Subcutaneous abdominal adipose tissue (tissue), 5 donors: ENCODE measurements at regions not wholly inside any gene's neighbourhood (a gene's known extent, or its start where the extent isn't known, plus 50 kb on each side); places are given as distances from the start of the nearest gene placed in this dataset.
"Not testable (repeated sequence)": the region's sequence is repeated elsewhere in the genome, so short reads cannot be mapped to it uniquely, and the experiment has no call there.

Experiments used
- H3K27ac ChIP-seq: one replicate; pipeline ENCODE4 v1.7.0; 2013; ENCODE audit warnings: low read depth, mild to moderate bottlenecking, inconsistent platforms, low read length, moderate library complexity
- H3K27me3 ChIP-seq, 5 donors: one replicate each; pipeline ENCODE4 v1.7.0; 2013; ENCODE audit warnings: low read length in 5 of 5, inconsistent platforms in 1 of 5; ENCODE audit not compliant: control insufficient read depth in 5 of 5, insufficient read depth in 4 of 5
- H3K36me3 ChIP-seq, 5 donors: one replicate each; pipeline ENCODE4 v1.7.0; 2013; ENCODE audit warnings: low read length in 5 of 5; ENCODE audit not compliant: control insufficient read depth in 5 of 5, insufficient read depth in 5 of 5
- H3K4me1 ChIP-seq, 5 donors: one replicate each; pipeline ENCODE4 v1.7.0; 2013; ENCODE audit warnings: low read length in 5 of 5, mild to moderate bottlenecking in 3 of 5, moderate library complexity in 1 of 5; ENCODE audit not compliant: control insufficient read depth in 5 of 5, insufficient read depth in 5 of 5
- H3K4me3 ChIP-seq, 5 donors: one replicate each; pipeline ENCODE4 v1.7.0; 2013; ENCODE audit warnings: low read length in 5 of 5, low read depth in 1 of 5
- H3K9ac ChIP-seq, 5 donors: one replicate each; pipeline ENCODE4 v1.7.0; 2013; ENCODE audit warnings: low read length in 5 of 5, mild to moderate bottlenecking in 4 of 5, moderate library complexity in 3 of 5
- H3K9me3 ChIP-seq, 5 donors: one replicate each; pipeline ENCODE4 v1.7.0; 2013; ENCODE audit warnings: low read length in 5 of 5; ENCODE audit not compliant: control insufficient read depth in 5 of 5
- donor health status: healthy.
- donor health status: healthy.
- donor health status: healthy.
- donor health status: healthy.
- donor health status: healthy.

GRCh38 chr6:161657-162056 is 130.6 kb upstream of the DUSP22 start:
- H3K4me3 ChIP-seq, H3K27ac ChIP-seq, H3K9ac ChIP-seq, H3K27me3 ChIP-seq, H3K4me1 ChIP-seq, H3K36me3 ChIP-seq, H3K9me3 ChIP-seq: not testable (repeated sequence)

- Histone ChIP-seq H3K9ac (no peak overlapping the region), H3K4me1 (no peaks in the 10 kb centered on the region), H3K9me3 (no peaks in the 10 kb centered on the region), H3K27me3 (no peaks in the 10 kb centered on the region), H3K4me3 (no peak overlapping the region), H3K27ac (no peak overlapping the region), H3K36me3 (no peaks in the 10 kb centered on the region)
These were observed 127.6 kb upstream of the DUSP22 start for GRCh38 chr6:164720-165119.

DNA sequence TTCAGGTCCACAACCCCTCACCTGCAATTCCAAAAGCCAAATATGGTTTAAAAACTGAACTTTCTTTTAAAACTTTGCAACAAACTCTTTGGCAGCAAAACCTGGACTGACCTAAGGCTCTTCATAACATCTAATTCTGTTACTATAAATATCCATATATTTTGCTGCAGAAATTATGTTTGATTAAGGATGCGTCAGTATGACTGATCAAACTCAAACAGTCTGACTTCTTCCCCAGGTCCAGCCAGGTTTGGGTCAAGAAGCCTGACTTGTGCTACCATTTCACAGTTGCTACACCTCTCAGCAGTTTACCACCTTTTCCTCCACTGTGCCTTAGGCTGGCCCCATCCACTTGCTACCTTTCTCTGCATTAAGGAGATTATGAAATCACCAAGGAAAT is 127.0 kb upstream of the DUSP22 start:
- Histone ChIP-seq H3K27me3 (no peaks in the 10 kb centered on the region), H3K9me3 (no peaks in the 10 kb centered on the region), H3K4me1 (no peaks in the 10 kb centered on the region), H3K9ac (no peak overlapping the region), H3K36me3 (no peaks in the 10 kb centered on the region), H3K27ac (no peak overlapping the region), H3K4me3 (no peak overlapping the region)

GRCh38 chr6:165906-166305 is 126.4 kb upstream of the DUSP22 start:
- Histone ChIP-seq H3K9me3 (no peaks in the 10 kb centered on the region), H3K27me3 (no peaks in the 10 kb centered on the region), H3K27ac (no peak overlapping the region), H3K36me3 (no peaks in the 10 kb centered on the region), H3K4me1 (no peaks in the 10 kb centered on the region), H3K4me3 (no peak overlapping the region), H3K9ac (no peak overlapping the region)

- H3K4me1 ChIP-seq: no peaks in the 10 kb centered on the region
- H3K27ac ChIP-seq: no peak overlapping the region
- no peaks in the 10 kb centered on the region for H3K27me3 ChIP-seq
- no peak overlapping the region for H3K4me3 ChIP-seq
- H3K9ac ChIP-seq: no peak overlapping the region
- no peaks in the 10 kb centered on the region for H3K36me3 ChIP-seq
- H3K9me3 ChIP-seq: no peaks in the 10 kb centered on the region
These were observed 123.3 kb upstream of the DUSP22 start for GRCh38 chr6:168865-169455.

GRCh38 chr6:174036-174435 is 118.3 kb upstream of the DUSP22 start:
- Histone ChIP-seq H3K36me3 (no peaks in the 10 kb centered on the region), H3K27ac (no peak overlapping the region), H3K9me3 (no peaks in the 10 kb centered on the region), H3K4me3 (no peak overlapping the region), H3K27me3 (peaks cover 0 to 3% (median 2%) of the 10 kb centered on the region in 5 donors), H3K9ac (no peak overlapping the region), H3K4me1 (no peaks in the 10 kb centered on the region)

GRCh38 chr6:175680-176079 is 116.6 kb upstream of the DUSP22 start:
- H3K4me3 ChIP-seq: no peak overlapping the region
- no peaks in the 10 kb centered on the region for H3K9me3 ChIP-seq
- H3K4me1 ChIP-seq: no peaks in the 10 kb centered on the region
- no peak overlapping the region for H3K27ac ChIP-seq
- H3K9ac ChIP-seq: no peak overlapping the region
- H3K27me3 ChIP-seq: peaks cover 0 to 3% (median 2%) of the 10 kb centered on the region in 5 donors
- no peaks in the 10 kb centered on the region for H3K36me3 ChIP-seq

GRCh38 chr6:176766-177165 is 115.5 kb upstream of the DUSP22 start:
- Histone ChIP-seq H3K4me1 (peaks cover 0 to 9% (median 3%) of the 10 kb centered on the region in 5 donors), H3K9me3 (no peaks in the 10 kb centered on the region), H3K4me3 (no peak overlapping the region), H3K36me3 (no peaks in the 10 kb centered on the region), H3K9ac (no peak overlapping the region), H3K27ac (no peak overlapping the region), H3K27me3 (peaks cover 0 to 3% (median 2%) of the 10 kb centered on the region in 5 donors)

- no peaks in the 10 kb centered on the region for H3K9me3 ChIP-seq
- H3K4me1 ChIP-seq: peaks cover 0 to 9% (median 3%) of the 10 kb centered on the region in 5 donors
- no peak overlapping the region for H3K27ac ChIP-seq
- peaks cover 0 to 3% (median 2%) of the 10 kb centered on the region in 5 donors for H3K27me3 ChIP-seq
- no peak overlapping the region for H3K4me3 ChIP-seq
- no peak overlapping the region for H3K9ac ChIP-seq
- no peaks in the 10 kb centered on the region for H3K36me3 ChIP-seq
These were observed 114.2 kb upstream of the DUSP22 start for GRCh38 chr6:178119-178518.

DNA sequence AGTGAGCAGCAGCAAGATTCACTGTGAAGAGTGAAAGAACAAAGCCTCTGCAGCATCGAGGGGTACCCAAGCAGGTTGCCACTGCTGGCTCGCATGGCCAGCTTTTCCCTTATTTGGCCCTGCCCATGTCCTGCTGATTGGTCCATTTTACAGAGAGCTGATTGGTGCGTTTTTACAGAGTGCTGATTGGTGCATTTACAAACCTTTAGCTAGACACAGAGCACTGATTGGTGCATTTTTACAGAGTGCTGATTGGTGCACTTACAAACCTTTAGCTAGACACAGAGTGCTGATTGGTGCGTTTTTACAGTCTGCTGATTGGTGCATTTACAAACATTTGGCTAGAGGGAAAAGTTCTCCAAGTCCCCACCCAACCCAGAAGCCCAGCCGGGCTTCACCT is 113.4 kb upstream of the DUSP22 start:
- H3K4me1 ChIP-seq, H3K36me3 ChIP-seq, H3K9ac ChIP-seq, H3K4me3 ChIP-seq, H3K27ac ChIP-seq, H3K27me3 ChIP-seq, H3K9me3 ChIP-seq: not testable (repeated sequence)
